HG02610 (cell line): ENCODE measurements at regions not wholly inside any gene's neighbourhood (a gene's known extent, or its start where the extent isn't known, plus 50 kb on each side); places are given as distances from the start of the nearest gene placed in this dataset.
"Not testable (repeated sequence)": the region's sequence is repeated elsewhere in the genome, so short reads cannot be mapped to it uniquely, and the experiment has no call there.

Source experiments
- ATAC-seq: cut with Tn5 transposase; IDR thresholded peaks from one replicate; pipeline ENCODE4 v1.9.1; 2021; ENCODE audit warnings: mild to moderate bottlenecking, moderate library complexity; ENCODE audit not compliant: unreplicated experiment

DNA sequence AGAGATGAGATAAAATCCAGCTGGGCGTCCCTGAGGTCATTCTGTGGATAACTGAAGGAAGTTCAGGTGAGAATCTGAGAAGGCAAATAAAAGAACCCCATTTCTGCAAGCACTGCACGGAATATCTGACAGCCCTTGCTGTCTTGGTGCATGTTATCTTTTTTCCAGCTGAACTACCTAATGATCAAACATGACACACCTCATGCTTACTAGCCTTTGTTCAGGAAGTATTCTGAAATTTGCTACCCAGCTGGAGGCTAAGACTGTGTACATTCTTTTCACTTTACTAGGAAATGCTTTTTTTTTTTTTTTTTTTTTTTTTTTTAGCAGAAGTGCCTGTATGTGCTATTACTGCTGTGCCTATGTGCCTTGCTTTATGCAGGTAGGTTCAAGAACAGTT is 718.1 kb downstream of the SMARCA1 start:
- ATAC-seq = no peak

DNA sequence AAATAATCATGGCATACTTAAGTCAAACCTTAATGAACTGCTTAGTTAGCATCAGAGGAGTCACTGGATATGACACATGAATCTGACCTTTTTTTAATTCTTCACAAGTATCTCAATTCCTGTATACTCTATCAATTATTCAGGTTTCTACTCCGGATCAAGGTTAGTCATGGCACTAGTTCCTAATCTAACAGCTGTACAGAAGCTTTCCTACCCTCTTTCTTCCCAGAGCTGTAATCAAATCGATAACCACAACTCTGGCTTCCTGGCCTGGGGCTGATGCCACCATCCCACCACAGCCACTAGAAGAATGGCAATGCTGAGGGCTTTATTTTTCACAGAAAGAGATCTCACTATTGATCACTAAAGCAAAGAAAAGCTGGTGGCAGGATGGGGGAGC is 718.5 kb downstream of the SMARCA1 start:
- no peak for ATAC-seq

DNA sequence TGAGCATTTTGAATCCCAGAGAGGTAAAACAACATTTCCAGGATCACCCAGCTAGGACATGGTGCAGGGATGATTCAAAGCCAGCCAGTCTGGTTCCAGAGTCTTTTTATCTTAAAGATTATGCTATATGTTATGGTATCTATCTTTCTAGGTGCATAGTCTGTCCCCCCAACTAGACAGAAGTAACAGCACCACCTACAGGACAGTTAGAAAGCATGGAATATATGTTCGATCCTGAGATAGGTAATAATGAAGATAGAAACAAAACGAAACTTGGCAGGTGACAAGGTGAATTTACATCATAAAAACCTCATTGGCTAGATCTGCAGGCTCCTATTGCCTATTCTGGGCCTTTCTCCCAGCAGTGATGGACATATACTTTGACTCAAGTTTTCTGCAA is 723.2 kb downstream of the SMARCA1 start:
- no peak for ATAC-seq

DNA sequence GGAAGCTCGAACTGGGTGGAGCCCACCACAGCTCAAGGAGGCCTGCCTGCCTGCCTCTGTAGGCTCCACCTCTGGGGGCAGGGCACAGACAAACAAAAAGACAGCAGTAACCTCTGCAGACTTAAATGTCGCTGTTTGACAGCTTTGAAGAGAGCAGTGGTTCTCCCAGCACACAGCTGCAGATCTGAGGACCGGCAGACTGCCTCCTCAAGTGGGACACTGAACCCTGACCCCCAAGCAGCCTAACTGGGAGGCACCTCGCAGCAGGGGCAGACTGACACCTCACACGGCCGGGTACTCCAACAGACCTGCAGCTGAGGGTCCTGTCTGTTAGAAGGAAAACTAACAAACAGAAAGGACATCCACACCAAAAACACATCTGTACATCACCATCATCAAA is 730.9 kb upstream of the ACTRT1 start:
- not testable (repeated sequence) for ATAC-seq

DNA sequence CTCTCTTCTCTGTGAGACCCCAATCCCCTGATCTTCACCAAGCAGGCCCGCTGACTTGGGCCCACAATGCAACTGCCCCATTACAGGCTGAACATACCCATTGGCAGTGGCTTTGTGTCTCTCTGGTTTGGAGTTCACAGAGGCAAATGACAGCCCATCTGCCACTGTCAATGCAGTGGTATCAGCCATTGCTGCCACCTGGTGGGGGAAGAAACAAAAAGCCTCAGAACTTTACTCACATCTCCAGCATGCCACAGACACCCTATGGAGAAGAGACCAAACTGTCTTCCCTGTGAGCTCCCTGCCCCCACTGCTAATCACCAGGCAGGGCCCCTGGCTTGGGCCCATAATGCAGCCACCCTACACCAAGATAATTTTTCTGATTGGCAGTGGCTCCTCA is 729.3 kb upstream of the ACTRT1 start:
- no peak for ATAC-seq

DNA sequence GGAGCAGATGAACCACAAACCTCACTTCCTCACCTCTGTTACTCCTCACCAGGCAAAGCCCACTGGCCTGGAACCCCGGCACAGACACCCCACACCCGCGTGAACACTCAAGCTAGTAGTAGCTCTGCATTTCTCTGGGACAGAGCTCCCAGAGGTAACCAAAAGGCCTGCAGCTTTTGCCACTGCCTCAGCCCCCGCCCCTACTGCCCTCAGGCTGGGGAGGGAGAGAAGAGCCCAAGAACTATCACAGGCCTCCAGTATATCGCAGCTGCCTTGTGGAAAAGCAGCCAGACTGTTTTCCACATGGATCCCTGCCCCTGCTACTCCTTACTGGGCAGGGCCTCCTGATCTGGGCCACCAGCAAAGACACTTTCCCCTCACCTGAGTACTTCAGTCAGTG is 728.7 kb upstream of the ACTRT1 start:
- no peak for ATAC-seq

DNA sequence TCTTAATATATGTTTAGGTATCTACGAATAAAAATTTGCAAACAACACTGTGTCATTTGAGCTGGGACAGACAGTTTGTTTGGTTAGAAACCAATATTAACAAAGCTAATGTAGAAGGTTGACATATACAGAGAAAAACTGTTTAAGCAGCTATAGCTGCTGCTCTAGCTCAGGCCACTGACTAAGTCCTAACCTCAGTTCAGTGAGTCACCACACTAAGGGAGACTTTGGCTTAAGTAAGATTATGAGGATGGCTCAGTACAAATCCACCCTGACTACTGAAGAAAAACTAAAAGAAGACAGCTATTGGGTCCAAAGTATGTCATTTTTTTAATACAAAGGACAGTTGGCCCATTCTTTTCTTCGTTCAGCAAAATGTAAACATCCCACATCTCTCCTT is 717.3 kb upstream of the ACTRT1 start:
- ATAC-seq = no peak

DNA sequence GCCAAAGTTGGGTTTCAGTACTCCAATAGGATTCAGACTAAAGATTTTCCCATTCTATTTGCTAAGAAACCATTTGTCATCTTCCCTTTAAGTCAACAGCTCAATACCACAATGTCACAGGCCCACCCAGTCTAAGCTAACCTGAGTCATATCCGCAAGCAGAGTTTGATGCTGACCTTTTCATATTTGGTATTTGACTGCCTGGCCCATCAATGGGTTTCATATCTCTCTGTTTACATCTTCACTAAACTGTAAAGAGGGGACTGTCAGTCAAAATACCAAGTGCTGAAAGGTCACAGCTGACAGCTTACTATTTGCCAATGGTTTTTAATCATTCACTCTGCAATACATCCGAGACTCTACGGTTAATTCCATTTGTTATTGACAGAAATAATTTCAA is 707.5 kb upstream of the ACTRT1 start:
- no peak for ATAC-seq

DNA sequence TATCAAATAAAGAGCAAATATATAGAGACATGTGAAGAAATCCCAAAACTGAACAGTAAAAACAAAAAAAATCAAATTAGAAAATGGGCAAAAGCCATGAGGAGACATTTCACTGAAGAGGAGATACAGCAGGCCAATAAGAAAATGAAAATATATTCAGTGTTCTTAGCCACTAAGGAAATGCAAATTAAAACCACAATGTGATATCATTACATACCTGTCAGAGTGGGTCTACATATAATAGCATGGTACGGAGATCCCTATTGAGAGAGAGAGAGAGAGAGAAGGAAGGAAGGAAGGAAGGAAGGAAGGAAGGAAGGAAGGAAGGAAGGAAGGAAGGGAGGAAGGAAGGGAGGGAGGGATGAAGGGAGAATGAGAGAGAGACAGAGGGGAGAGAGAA is 707.0 kb upstream of the ACTRT1 start:
- ATAC-seq = no peak

DNA sequence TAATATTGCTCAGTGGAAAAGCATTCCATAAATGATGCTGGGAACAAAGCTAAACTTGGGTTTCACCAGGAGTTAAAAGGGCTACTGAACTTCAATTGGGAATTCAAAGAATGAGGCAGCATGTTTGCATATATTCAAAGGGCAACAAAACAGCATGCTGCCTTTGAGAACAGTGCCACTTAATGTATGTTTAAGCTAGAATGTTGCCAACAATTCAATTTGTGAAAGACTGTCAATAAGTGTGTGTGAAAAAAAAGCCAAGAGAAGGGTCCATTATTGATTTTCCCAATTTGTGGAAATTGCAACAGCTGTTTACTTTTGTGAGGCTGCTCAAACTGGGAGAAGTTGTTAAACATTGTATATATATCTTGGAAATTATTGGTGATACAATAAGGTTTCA is 701.9 kb upstream of the ACTRT1 start:
- no peak for ATAC-seq

DNA sequence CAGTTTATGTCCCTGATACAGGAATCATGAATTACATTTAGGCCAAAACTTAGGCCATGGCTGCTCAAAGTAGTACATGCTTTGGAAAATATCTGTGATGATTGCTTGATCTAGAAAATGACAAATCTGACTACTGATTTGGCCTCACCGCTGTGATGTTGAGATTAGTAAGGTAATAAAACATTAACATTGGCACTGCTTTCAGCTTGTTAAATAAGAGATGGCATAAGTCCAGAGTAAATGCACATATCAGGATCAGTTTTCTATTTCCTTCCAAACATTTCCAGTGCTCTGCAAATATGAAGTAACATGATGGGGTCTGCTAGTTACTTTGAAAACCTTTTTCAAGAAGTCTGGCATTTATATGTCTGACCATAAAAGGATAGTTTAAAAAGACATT is 687.3 kb upstream of the ACTRT1 start:
- no peak for ATAC-seq

DNA sequence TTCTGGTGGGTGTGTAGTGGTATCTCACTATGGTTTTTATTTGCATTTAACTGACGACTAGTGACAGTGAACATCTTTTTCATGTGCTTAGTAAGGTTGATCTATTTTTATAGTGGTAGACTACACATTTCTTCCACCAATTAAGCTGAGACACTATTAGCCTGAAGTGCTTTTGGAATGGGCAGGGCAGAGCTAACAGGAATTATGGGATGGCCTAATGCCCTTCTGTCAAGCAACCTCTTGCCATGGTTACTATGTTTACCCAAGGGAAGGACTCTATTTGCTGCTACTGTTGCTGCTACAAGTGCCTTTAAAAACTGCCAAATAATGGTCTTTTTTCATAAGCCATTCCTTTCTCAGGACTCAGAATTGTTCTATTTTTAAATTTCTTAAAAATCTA is 676.7 kb upstream of the ACTRT1 start:
- no peak for ATAC-seq

DNA sequence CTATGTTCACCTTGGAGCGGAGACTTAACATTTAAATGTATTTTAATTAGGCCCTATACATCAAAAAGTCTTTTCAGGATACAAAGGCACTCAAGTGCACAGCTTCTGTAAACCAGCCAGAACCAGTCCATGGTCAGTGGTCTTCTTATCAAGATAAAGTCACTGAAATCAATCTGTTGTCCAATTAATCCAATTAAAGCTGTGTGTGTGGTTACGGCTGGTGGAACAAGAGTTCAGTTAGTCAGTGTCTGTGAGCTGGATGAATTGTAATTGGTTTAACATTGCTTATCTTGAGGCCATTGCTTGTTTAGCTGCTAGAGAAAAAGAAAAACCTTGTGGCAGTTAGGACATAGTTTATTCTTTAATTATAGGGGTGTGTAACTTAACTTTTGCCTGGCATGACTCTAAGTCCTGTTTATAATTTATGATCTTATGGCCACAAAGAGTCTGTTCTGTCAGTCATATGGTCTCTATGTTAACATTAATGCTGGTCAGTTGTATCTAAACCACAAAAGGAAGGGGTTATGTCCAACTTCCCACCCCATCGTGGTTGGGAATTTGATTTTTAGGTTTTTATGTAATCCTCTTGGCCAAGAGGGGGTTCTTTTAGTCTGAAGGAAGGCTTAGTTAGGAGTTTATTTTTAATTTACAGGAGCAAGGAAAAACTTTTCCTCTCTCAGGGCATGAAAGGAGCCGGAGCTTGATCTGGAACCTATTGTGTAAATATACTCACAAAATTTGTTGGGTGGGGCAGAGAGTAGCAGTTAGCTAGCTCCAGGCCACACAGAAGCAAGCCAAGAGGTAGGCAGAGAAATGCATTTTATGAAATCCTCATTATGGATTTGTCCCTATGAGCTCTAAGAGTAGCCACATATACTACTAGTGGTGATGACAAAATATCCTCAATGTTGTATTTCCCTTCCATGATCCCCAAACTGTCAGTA is 665.7 kb upstream of the ACTRT1 start:
- ATAC-seq = no peak

DNA sequence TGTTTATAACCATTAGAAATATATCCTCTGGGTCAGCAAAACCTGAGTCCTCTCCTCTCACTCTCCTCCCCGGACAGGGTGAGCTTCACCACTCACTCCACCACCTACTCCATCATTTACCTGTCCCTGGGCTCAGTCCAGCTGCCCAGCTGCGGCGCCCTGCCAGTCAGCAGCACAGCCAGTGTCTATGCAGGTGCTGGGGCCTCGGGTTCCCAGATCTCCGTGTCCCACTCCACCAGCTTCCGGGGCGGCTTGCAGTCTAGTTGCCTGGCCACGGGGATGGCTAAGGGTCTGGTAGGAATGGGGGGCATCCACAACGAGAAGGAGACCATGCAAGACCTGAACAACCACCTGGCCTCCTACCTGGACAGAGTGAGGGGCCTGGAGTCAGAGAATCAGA is 662.2 kb upstream of the ACTRT1 start:
- no peak for ATAC-seq

DNA sequence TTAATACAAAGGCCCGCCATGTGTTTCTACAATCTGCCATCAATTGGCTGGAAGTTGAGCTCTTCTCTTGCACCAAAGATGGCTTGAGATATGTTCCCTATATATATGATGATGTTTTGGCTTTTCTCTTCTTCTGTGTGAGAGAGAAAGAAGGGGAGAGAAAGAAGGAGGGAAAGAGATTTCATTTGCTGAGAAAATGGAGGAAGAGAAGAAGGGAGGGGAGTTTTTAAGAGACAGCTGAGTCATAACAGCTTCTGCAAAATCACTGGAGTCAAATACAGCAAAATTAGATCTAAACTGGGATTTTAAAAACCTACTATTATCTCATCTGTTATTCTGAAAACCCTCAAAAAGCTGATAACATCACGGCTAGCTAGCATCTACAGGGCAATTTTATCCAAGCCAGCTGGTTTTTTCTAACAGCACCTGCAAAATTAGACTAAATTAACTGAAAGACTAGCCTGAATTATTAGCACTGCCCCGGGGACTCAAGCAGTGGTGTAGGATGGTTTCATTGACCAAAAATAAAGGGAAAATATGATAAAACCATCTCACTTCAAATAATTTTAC is 647.6 kb upstream of the ACTRT1 start:
- ATAC-seq = no peak

DNA sequence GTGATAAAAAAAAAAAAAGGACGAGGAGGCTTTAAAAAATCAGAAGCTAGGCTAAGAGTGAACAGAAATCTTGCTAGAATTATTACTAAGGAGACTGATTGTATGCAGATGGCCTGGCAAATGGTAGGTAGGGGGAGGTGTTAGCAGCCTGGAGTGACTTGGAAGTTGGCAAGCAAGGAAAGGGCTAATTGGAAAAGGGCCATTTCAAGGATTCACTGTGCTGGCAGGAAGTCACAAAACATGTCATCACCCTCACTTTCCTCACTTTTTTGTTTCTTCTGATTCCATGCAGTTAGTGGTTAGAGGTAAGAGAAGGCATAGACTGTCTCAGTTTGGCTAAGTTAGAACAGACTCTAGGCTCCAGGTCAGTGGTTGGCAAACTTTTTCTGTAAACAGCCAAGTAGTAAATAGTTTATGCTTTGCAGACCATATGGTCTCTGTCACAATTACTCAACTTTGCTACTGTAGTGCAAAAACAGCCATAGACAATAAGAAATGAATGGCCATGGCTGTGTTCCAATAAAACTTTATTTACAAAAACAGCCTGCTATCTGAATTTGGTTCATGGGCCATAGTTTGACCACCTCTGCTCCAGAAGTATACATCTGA is 646.5 kb upstream of the ACTRT1 start:
- ATAC-seq = no peak

DNA sequence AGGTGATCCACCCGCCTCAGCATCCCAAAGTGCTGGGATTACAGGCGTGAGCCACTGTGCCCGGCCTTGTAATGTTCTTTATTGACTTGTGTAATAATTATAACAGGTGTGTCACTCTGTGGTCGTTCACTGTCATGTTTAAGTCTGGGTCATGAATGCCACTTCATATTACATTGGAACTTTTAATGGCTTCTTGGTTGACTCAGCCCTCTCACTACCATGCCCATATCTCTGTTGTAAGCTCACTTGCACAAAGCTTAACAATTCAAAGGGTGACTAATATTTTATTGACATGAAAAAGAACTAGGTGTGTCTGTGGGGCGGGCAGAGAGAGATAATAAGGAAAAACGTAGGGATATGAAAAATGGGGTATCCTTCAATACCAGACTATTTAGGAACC is 639.7 kb upstream of the ACTRT1 start:
- no peak for ATAC-seq

DNA sequence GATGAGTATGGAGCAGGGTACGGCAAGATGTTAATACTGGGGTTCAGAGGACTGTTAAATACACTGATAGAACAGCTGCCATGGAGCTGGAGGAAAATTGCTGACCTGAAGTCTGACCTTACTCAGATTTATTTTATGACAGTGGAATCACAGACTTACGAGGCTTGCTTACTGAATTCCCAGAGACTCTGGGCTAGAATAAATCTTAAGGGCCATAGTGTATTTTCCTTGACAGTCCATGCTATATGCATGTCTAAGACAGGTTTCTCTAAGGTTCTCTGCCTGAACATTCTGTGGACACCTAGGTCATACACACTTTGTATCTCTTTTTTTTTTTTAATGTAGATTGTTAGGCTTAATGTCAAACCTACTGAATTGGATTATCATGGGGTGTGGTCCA is 633.2 kb upstream of the ACTRT1 start:
- no peak for ATAC-seq

DNA sequence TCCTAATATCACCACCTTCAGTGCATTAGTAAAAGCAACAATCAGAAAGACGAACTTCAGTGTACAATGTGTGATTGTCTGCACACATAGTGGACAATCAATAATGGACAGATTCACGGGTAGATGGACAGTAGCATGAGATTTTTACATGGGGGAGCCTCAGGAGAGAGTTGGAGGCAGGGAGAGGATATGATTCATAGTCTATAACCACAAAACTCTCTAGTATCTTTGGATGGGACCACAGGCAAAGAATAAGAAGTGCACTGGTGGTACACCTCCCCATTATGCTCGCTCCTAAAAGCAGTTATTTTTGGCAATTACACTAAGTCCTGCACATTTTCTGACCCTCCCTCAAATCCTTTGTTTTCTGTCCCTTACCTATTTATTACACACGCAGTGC is 624.4 kb upstream of the ACTRT1 start:
- no peak for ATAC-seq

DNA sequence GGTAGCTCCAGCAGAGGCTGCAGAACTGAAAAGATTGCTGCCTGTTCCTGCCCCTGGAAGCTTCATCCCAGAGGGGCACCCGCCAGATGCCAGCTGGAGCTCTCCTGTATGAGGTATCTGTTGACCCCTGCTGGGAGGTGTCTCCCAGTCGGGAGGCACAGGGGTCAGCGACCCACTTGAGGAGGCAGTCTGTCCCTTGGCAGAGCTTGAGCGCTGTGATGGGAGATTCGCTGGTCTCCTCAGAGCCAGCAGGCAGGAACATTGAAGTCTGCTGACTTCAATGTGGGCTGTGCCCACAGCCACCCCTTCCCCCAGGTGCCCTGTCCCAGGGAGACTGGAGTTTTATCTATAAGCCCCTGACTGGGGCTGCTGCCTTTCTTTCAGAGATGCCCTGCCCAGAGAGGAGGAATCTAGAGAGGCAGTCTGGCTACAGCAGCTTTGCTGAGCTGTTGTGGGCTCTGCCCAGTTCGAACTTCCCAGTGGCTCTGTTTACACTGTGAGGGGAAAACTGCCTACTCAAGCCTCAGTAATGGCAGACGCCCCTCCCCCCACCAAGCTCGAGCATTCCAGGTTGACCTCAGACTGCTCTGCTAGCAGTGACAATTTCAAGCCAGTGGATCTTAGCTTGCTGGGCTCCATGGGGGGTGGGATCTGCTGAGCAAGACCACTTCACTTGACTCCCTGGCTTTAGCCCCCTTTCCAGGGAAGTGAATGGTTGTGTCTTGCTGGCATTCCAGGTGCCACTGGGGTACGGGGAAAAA is 622.3 kb upstream of the ACTRT1 start:
- not testable (repeated sequence) for ATAC-seq

DNA sequence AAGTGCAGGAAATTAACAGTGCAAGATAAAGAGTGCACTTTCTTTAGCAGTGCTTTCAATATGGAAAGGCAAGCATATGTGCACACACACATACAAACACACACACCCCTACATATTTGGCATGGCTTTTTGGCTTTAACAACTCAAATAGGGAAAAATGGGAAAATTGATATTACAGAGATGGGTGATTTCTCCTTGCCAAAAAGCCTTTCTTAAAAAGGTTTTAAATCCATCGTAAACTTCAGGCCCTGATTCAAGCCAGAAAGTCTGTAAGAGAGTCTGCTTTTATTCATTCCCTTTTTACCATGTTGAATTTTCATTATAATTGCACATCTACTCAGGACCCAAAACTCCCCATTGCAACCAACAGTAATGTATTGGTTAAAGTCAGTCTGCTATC is 612.0 kb upstream of the ACTRT1 start:
- no peak for ATAC-seq
